ENCODE measurements at regions not wholly inside any gene's neighbourhood (a gene's known extent, or its start where the extent isn't known, plus 50 kb on each side); places are given as distances from the start of the nearest gene placed in this dataset.

DNA sequence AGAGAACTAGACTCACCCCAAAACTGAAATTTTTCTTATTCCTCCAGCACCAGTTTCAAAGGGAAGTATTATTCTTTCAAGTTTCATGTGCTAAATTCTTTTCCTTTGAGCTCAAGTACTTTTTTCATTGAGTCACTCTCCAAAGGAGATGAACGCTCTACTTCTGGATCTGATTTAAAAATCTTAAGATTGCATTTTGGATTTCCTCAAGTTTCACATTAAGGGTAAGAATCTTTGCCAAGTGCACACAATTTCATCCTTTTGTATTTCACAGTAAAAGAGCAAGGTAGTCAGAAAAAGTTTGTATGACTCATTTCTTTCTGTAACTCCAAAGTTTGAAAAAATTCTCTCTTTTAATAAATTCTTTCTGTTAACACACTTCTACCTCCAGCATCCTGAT, 435.5 kb downstream of the RAB38 start:
- no peak overlapping the region for H3K27ac ChIP-seq
- CTCF ChIA-PET = no interaction called here
- TF ChIP-seq, protein P1, sequence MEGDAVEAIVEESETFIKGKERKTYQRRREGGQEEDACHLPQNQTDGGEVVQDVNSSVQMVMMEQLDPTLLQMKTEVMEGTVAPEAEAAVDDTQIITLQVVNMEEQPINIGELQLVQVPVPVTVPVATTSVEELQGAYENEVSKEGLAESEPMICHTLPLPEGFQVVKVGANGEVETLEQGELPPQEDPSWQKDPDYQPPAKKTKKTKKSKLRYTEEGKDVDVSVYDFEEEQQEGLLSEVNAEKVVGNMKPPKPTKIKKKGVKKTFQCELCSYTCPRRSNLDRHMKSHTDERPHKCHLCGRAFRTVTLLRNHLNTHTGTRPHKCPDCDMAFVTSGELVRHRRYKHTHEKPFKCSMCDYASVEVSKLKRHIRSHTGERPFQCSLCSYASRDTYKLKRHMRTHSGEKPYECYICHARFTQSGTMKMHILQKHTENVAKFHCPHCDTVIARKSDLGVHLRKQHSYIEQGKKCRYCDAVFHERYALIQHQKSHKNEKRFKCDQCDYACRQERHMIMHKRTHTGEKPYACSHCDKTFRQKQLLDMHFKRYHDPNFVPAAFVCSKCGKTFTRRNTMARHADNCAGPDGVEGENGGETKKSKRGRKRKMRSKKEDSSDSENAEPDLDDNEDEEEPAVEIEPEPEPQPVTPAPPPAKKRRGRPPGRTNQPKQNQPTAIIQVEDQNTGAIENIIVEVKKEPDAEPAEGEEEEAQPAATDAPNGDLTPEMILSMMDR (conservative IDR thresholded peaks at IDR 0.05; ENCODE audit: low read depth) = no peak
- no peak for DNase-seq (ENCODE audit: low spot score)
- POLR2A ChIA-PET (ENCODE audit: low non-redundant PET) = no interaction called here

GRCh38 chr11:87739261-87739660, 436.0 kb downstream of the RAB38 start:
- TF ChIP-seq, protein P1 (conservative IDR thresholded peaks at IDR 0.05; ENCODE audit: low read depth) = no peak
- no peak overlapping the region for H3K27ac ChIP-seq
- ChIA-PET POLR2A (ENCODE audit: low non-redundant PET) (no interaction called here), CTCF (no interaction called here)
- no peak for DNase-seq (ENCODE audit: low spot score)

DNA sequence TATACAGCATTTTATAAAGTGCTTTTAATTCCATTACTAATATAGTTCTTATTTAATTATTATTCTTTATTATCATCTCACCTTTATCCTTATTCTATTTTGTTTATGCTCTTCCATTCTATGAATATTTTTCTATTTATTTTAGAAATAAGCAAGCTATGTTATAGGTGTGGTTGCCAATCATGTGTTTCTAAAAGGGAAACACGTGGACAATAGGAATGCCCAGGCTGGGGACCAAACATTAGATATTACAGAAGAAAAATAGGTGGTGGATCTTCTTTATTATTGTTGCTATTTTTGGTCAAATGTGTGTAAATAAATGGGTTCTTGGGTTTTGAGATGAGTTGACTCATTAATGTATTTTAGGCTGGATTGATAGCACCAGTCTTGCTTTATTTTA, 438.3 kb downstream of the RAB38 start:
- CTCF ChIA-PET = no interaction called here

DNA sequence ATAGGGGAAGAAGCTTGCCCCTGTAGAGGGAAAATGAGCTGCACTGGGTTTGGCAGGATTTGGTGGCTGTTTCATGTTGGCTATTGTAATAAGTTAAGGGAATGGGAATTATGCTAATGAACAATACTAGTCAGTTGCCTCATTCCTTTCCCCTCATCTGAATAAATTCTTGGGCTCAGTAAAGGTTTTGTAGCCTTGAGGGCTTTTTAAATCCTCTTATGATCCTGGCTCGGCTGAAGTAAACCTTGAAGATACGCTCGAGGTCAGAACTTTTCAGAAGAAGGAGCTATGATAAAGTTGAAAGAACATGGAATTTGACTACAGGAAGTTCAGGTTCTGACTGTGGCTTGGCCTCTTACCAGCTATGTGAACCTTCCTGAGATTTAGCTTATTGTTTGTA, 448.7 kb downstream of the RAB38 start:
- H3K27ac ChIP-seq = no peak overlapping the region
- ChIA-PET POLR2A (ENCODE audit: low non-redundant PET) (no interaction called here), CTCF (no interaction called here)
- no peak for DNase-seq (ENCODE audit: low spot score)
- TF ChIP-seq, protein P1 (conservative IDR thresholded peaks at IDR 0.05; ENCODE audit: low read depth) = no peak

More for the DNA sequence above, 438.3 kb downstream of the RAB38 start:
- POLR2A ChIA-PET (ENCODE audit: low non-redundant PET) = no interaction called here
- DNase-seq (ENCODE audit: low spot score) = no peak
- TF ChIP-seq, protein P1 (conservative IDR thresholded peaks at IDR 0.05; ENCODE audit: low read depth) = no peak
- H3K27ac ChIP-seq = no peak overlapping the region

DNA sequence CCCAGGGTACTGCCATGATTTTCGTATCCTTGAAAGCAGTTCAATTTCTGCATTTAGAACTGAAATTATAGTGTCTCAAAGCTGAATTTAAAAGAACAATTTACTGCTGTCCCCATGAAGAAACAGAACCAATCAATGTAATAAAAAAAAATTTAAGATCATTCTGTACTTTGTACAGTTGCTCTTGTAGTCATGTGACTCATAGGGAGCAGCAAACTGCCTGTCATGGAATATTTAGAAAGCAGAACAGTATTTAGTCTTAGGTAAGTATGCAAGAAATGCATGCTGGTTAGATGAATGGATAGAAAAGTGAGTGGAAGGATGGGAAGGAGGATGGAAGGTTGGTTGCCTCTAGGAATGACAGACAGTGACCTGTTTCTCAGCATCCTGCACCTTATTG, 450.9 kb downstream of the RAB38 start:
- CTCF ChIA-PET = no interaction called here
- TF ChIP-seq, protein P1 (conservative IDR thresholded peaks at IDR 0.05; ENCODE audit: low read depth) = no peak
- no peak overlapping the region for H3K27ac ChIP-seq
- POLR2A ChIA-PET (ENCODE audit: low non-redundant PET) = no interaction called here
- no peak for DNase-seq (ENCODE audit: low spot score)

- TF ChIP-seq, protein P1 (conservative IDR thresholded peaks at IDR 0.05; ENCODE audit: low read depth) = peak; percentile 80
- H3K27ac ChIP-seq = no peak overlapping the region
- CTCF ChIA-PET = interaction anchor here (0.6 to 1.0 kb wide), 6 partner anchors 8 to 525 kb away, joined by 3 to 6 read pairs (median 4); no protein-coding TSS in a partner anchor
- DNase-seq (ENCODE audit: low spot score) = peak; percentile 21
- POLR2A ChIA-PET (ENCODE audit: low non-redundant PET) = no interaction called here
Observed at GRCh38 chr11:87722756-87723565, 452.3 kb downstream of the RAB38 start.

All from RWPE1 (cell line).